HEK293 (cell line): ENCODE measurements at regions not wholly inside any gene's neighbourhood (a gene's known extent, or its start where the extent isn't known, plus 50 kb on each side); places are given as distances from the start of the nearest gene placed in this dataset.
"Not testable (repeated sequence)": the region's sequence is repeated elsewhere in the genome, so short reads cannot be mapped to it uniquely, and the experiment has no call there.

Experiments used
- CTCF ChIA-PET: fragments of 350-600 bp; formaldehyde crosslinking; extraction: SDS; loops from one replicate; lab custom pipeline; 2021; ENCODE audit warnings: antibody characterized with exemption; lab: Yijun Ruan, JAX
- POLR2A ChIA-PET: fragments of 300-600 bp; formaldehyde crosslinking; extraction: SDS; loops from one replicate; lab custom pipeline; 2020; ENCODE audit warnings: antibody characterized with exemption, inconsistent platforms; lab: Yijun Ruan, JAX
- H3K27ac ChIP-seq: fragments of 200-500 bp; sonication (Bioruptor generic); 2 replicates; pipeline ENCODE4 v1.5.1; 2014; ENCODE audit warnings: low read depth, low read length, control low read depth, inconsistent platforms; ENCODE audit errors: extremely low read depth
- H3K36me3 ChIP-seq, 2 experiments: fragments of 200-500 bp in 1 of 2; sonication (Bioruptor generic) in 1 of 2; 1 replicate in 1 of 2; 2 replicates in 1 of 2; pipeline ENCODE4 v1.5.1; 2014 to 2017; ENCODE audit warnings: inconsistent platforms in 2 of 2, low read length in 2 of 2; ENCODE audit not compliant: control insufficient read depth in 2 of 2, insufficient read depth in 1 of 2
- H3K4me1 ChIP-seq: fragments of 200-500 bp; sonication (Bioruptor generic); 2 replicates; pipeline ENCODE4 v1.5.1; 2014; ENCODE audit warnings: mild to moderate bottlenecking, low read length, inconsistent platforms; ENCODE audit not compliant: control insufficient read depth, insufficient read depth
- H3K4me3 ChIP-seq: 2 replicates; pipeline ENCODE4 v1.5.1; 2011; ENCODE audit warnings: low read depth, mild to moderate bottlenecking, control low read depth, low read length, moderate library complexity
- H3K9me3 ChIP-seq: fragments of 200-500 bp; sonication (Bioruptor generic); 2 replicates; pipeline ENCODE4 v1.5.1; 2014; ENCODE audit warnings: low read depth, low read length, inconsistent platforms; ENCODE audit not compliant: control insufficient read depth, insufficient read depth
- ELK4 ChIP-seq: IDR thresholded peaks from 2 replicates; pipeline ENCODE4 v1.6.1; 2011; ENCODE audit warnings: mild to moderate bottlenecking, low read depth, low read length, borderline replicate concordance
- GLI2 ChIP-seq: fragments of 450-650 bp; formaldehyde crosslinking; IDR thresholded peaks from 2 replicates; pipeline ENCODE4; 2017; ENCODE audit warnings: missing biosample characterization, missing genetic modification characterization, low read depth, borderline replicate concordance
- PRDM10 ChIP-seq: fragments of 450-650 bp; formaldehyde crosslinking; IDR thresholded peaks from 2 replicates; pipeline ENCODE4 v1.5.1; 2016; ENCODE audit warnings: missing biosample characterization, missing genetic modification characterization
- ZBTB20 ChIP-seq: fragments of 450-650 bp; formaldehyde crosslinking; IDR thresholded peaks from 2 replicates; pipeline ENCODE4 v1.5.1; 2016; ENCODE audit warnings: missing biosample characterization, missing genetic modification characterization
- ZNF169 ChIP-seq: fragments of 450-650 bp; formaldehyde crosslinking; IDR thresholded peaks from 2 replicates; pipeline ENCODE4 v1.5.1; 2016; ENCODE audit warnings: missing biosample characterization, missing genetic modification characterization
- ZNF184 ChIP-seq: fragments of 450-650 bp; IDR thresholded peaks from 2 replicates; pipeline ENCODE4 v1.5.1; 2018; ENCODE audit warnings: missing biosample characterization, mild to moderate bottlenecking, missing genetic modification characterization
- ZNF362 ChIP-seq: fragments of 450-650 bp; formaldehyde crosslinking; IDR thresholded peaks from 2 replicates; pipeline ENCODE4 v1.5.1; 2016; ENCODE audit warnings: missing biosample characterization, missing genetic modification characterization
- ZNF560 ChIP-seq: fragments of 450-650 bp; formaldehyde crosslinking; IDR thresholded peaks from 2 replicates; pipeline ENCODE4 v1.5.1; 2017; ENCODE audit warnings: missing biosample characterization, missing genetic modification characterization, borderline replicate concordance
- ZNF623 ChIP-seq: fragments of 450-650 bp; formaldehyde crosslinking; IDR thresholded peaks from 2 replicates; pipeline ENCODE4 v1.5.1; 2016; ENCODE audit warnings: missing biosample characterization, missing genetic modification characterization
- ZNF747 ChIP-seq: fragments of 450-650 bp; formaldehyde crosslinking; IDR thresholded peaks from 2 replicates; pipeline ENCODE4 v1.5.1; 2016; ENCODE audit warnings: missing biosample characterization, missing genetic modification characterization

DNA sequence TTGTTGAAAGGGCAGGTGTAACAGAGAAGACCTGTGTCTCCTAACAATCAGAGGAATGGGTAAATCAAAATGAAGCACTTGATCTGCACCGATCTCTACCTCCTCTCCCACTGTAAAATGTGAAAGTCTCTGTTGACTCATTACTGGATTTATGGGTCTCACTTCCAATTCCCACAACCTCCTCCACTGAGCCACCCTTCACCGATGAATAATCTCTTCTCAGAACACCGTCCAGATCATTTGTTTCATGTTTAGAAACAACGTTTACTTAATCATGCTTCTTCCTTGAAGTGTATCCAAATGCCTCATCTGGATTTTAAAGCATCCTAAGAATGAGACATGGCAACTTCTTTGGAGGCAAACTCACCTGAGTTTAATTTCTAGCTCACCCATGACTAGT, 643.6 kb downstream of the ETS1 start:
- POLR2A ChIA-PET, result no interaction called here
- H3K27ac ChIP-seq, result no peak overlapping the region
- no peak for TF ChIP-seq ZNF184 (tag by site-specific recombination)
- no peak for TF ChIP-seq ZNF623
- no peak for TF ChIP-seq ZNF747 (tag by site-specific recombination)
- TF ChIP-seq ZNF362, result no peak
- no peak for TF ChIP-seq ZNF560 (tag by site-specific recombination)
- TF ChIP-seq PRDM10 (tag by site-specific recombination), result no peak
- no peak for TF ChIP-seq ZNF169 (tag by site-specific recombination)
- TF ChIP-seq GLI2 (tag by site-specific recombination), result no peak
- TF ChIP-seq ZBTB20 (tag by site-specific recombination), result no peak
- TF ChIP-seq, all 188 proteins: peak for 0
- CTCF ChIA-PET, result interaction anchor here (0.6 kb wide), 2 partner anchors 13 to 142 kb away, joined by 3 to 6 read pairs; no protein-coding TSS in a partner anchor
- Histone ChIP-seq H3K36me3 (no peaks in the 10 kb centered on the region), H3K9me3 (no peaks in the 10 kb centered on the region), H3K4me3 (no peak overlapping the region), H3K4me1 (no peaks in the 10 kb centered on the region)

DNA sequence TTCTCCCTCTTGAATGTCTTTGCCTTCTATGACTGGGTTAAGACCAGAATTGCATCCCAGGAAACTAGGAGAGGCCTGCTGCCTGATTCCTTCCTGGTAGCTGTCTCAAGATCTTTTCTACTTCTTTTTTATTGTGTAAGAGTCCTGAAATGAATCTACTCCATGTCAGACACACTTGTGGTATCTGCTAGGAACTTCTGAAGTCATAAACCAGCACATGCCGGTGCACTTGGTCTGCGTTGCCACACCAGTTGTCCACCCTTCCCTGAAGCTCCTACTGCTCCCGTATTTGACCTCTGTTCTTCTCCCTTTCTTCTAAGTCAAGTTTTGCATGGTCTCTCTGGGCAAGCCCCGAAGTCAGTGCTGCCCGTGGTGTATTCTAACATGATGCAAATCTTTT, 644.2 kb downstream of the ETS1 start:
- Histone ChIP-seq H3K9me3 (no peaks in the 10 kb centered on the region), H3K4me1 (no peaks in the 10 kb centered on the region), H3K36me3 (no peaks in the 10 kb centered on the region), H3K27ac (no peak overlapping the region), H3K4me3 (no peak overlapping the region)
- ChIA-PET POLR2A (no interaction called here), CTCF (no interaction called here)
- TF ChIP-seq PRDM10 (tag by site-specific recombination), result no peak

DNA sequence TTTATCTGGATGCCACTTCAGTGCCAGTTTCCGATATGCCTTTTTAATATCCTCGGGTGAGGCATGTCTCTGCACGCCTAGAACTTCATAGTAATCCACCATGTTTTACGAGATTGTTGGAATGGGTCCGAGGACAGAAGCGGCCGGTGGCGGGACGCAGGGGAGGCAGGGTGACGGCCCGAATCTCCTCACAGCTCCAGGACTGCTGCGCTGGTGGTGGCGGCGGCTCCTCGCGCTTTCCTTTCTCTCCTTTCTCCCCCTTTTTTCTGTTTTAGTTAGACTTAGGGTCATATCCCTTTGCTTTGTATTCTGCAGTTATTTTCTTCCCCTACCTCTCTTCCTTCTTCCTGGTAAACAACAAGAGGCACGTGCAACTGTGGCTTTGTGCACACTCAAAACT, 645.8 kb downstream of the ETS1 start:
- H3K36me3 ChIP-seq, result not testable (repeated sequence)

GRCh38 chr11:127939000-127939399, 648.4 kb downstream of the ETS1 start:
- no peak overlapping the region for H3K27ac ChIP-seq
- ChIA-PET POLR2A (no interaction called here), CTCF (no interaction called here)
- no peaks in the 10 kb centered on the region for H3K36me3 ChIP-seq
- H3K9me3 ChIP-seq, result no peaks in the 10 kb centered on the region
- TF ChIP-seq ELK4, result no peak
- H3K4me1 ChIP-seq, result no peaks in the 10 kb centered on the region
- H3K4me3 ChIP-seq, result no peak overlapping the region

More for the DNA sequence above, 645.8 kb downstream of the ETS1 start:
- H3K9me3 ChIP-seq, H3K4me1 ChIP-seq, H3K4me3 ChIP-seq, CTCF ChIA-PET, H3K27ac ChIP-seq, POLR2A ChIA-PET: not testable (repeated sequence)
